GM21381 (cell line): ENCODE measurements at regions not wholly inside any gene's neighbourhood (a gene's known extent, or its start where the extent isn't known, plus 50 kb on each side); places are given as distances from the start of the nearest gene placed in this dataset.

Experiments used
- ATAC-seq: cut with Tn5 transposase; IDR thresholded peaks from one replicate; pipeline ENCODE4 v1.9.1; 2021; ENCODE audit warnings: mild to moderate bottlenecking, moderate library complexity; ENCODE audit not compliant: unreplicated experiment

- no peak for ATAC-seq
Measured at GRCh38 chr20:10802236-10802635, 128.4 kb upstream of the JAG1 start.

DNA sequence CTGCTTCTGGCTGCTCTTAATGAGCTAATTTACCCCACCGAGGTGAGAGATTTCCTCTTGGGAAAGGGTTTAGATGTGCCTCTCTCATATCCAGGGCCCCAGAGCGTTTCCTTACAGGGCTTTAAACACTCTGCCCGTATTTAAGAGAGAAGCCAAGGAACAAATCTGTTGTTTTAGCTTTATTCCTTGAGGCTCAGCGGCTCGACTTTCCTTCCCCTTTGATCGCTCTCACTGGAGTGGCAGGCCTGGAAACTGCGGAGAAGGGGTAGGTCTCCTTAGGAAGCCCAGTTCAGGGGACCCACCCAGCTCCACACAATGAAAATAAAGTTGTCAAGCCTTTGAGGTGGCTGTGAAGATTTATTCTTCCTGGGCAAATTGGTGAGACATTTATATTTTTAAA is 132.0 kb upstream of the JAG1 start:
- no peak for ATAC-seq

DNA sequence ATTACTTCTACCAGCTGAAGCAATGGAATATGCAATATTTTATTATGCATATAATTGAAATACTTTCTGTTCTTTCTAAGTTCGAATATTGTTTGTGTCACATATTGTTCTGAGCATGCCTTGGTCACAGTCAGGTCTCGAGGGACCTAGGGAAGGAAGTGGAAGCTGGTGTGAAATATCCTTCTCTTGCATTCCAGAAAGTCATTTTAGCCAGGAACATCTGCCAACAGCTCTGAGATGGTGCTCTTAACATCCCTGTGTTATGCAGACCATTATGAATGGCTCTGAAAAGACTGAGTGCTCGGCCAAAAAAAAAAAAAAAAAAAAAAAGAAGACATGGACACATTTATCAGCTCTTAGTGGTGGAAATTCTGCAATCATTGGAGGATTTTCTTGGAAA is 132.7 kb upstream of the JAG1 start:
- no peak for ATAC-seq

DNA sequence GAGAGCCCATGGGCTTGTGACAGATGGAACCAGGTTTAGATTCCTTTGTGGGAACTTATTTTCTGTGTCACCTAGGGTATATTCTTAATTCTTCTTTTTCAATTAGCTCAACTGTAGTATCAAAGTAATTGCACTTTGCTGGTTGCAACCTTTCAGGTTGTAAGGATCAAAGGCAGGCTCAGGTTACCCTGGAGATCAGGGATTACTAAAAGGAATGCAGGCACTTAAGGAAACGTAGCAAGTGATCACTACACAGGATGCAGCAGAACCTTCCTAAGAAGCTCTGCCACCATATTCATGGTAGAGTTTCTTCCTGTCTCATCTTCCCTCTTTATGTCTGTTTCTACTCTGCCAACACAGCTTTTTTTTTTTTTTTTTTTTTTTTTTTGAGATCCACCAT is 133.2 kb upstream of the JAG1 start:
- no peak for ATAC-seq

DNA sequence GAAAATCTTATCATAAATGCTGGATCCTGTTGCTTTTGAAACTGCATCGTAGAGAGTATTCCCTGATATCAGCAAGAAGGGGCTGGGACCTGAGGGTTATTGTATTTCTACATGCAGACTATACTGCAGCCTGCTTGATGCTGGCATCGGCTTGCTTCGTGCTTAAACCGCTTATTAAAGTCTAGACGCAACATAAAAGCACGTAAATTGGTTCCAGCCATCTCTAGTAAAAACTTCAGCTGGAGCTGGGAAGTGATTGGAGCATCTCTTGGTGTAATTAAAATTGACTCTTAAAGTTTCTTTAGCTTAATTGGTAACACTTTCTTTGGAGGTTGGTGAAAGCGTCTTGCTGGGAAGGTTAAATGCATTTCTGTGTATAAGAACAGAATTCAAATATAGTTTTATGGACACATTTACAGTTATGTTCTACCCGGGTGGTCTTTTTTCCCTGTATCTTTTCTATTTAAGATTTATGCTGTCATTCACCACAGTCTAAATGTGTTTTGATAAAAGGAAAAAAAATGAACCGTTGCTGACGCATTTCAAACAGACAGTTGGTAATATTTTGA is 139.0 kb upstream of the JAG1 start:
- no peak for ATAC-seq

DNA sequence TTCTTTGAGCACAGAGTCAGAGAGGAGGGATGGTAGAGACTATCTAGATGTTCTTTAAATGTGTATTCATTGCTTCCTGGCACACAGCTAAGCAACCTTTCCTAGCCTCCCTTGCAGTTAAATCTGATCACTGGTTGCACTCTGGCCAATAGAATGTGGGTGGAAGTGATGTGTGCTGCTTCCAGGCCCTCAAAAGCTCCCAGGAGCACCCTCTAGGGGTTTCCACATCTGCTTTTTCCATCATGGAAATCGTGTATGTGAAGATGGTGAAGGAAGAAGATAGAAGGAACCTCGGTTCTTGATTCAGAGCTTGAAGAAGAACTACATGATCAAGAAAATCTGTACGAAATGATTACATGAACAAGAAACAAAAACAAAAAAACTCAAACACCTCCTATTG is 149.8 kb upstream of the JAG1 start:
- ATAC-seq = no peak

DNA sequence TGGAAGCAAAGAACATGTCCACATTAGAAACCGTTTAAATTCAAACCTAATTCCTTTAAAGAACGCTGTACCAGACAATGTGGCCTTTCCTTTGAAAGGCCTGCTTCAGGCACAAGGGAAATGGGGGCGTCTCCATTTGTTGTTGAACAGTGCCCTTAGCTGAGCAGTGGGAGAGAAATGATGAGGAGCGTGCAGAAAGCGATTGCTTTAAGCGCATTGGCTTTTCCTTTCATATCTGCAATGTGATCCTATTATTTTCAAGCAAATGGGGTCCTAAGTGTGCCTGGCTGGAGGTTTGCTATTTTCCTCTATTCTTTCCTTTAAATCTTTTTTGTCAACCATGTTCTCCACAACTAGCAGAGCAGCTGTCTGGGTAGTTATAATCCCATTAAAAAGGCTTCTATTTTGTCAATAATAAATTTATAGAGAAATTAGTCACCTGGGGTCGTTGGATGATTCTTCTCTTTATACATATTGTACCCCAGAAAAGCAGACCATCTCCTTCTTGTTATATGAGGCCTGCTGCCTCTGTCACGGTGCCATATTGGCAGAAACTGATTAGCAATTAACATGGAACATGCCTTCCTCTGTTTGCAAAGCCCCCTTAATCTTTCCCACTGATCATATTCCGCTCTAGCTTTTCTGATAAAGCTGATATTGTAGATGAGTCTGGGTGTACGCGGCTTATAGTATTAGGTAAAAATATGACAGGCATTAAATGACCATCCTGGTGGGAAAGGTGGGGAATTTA is 151.1 kb upstream of the JAG1 start:
- ATAC-seq = no peak

DNA sequence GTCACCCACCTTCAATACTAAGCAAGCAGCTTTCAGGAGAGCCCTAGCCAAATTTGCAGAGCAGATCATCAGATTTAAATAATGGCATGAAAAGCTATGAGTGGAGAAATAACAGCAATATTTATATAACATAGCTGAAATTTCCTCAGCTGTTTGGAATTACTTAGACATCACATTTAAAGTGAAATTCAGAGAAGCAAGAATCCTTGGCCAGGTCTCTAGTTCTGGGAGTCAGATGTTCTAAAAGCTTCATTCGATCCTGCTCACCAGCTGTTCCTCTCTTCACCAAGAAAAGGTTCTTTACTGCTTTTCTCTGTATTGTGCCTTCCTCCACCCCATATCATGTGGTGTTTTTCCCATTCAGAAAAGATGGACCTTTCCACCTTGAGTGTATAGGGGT is 152.3 kb upstream of the JAG1 start:
- no peak for ATAC-seq

DNA sequence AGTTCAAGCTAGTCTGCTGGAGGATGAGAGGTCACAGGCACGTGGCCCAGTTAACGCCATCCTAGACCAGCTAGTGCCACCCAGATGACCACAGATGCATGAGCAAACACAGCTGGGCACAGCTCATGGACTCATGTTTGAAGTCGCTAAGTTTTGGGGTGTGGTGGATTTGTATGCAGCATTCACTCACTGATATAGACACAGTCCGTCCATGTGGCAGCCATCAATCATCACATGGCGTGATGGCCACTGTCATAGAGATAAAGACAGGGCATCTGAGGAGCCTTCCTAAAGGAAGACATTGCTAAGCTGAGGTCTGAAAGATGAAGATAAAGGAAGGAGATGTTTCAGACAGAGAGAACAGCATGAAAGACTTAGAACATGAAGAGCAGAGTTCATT is 154.4 kb upstream of the JAG1 start:
- no peak for ATAC-seq

DNA sequence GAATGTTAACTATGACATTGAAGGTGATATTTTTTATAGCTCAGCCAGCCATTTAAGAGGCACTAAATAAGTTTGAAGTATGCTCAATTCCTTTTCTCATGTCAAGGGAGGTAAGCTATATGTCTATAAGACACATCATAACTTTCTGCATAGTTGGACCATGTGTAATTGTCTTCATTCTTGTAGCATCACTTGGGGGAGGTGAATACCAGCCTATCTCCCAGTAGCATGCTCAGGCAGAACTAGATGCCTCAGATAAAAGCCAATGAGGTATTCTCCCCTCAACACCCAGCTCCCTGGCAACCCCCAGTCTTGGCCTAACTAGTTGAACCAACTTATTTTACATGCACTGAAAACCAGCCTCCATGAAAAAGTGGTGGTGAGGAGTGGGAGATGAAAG is 158.3 kb upstream of the JAG1 start:
- ATAC-seq = no peak

- ATAC-seq = no peak
Measured at GRCh38 chr20:10837901-10838300, 164.1 kb upstream of the JAG1 start.

- no peak for ATAC-seq
Measured at GRCh38 chr20:10842116-10842515, 168.3 kb upstream of the JAG1 start.

GRCh38 chr20:10843146-10843711 is 169.4 kb upstream of the JAG1 start:
- no peak for ATAC-seq

DNA sequence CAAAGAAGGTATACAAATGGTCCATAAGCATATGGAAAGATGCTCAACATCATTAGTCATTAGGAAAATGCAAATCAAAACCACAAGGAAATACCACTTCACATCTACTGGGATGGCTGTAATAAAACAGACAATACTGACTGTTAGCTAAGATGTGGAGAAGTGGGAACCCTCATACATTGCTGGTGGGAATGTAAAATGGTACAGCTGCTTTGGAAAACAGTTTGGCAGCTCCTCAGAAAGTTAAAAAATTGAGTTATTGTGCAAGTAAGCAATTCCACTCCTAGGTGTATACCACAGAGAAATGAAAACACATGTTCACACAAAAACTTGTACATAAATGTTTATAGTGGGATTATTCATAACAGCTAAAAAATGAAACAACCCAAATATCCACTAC is 173.0 kb upstream of the JAG1 start:
- ATAC-seq = no peak

DNA sequence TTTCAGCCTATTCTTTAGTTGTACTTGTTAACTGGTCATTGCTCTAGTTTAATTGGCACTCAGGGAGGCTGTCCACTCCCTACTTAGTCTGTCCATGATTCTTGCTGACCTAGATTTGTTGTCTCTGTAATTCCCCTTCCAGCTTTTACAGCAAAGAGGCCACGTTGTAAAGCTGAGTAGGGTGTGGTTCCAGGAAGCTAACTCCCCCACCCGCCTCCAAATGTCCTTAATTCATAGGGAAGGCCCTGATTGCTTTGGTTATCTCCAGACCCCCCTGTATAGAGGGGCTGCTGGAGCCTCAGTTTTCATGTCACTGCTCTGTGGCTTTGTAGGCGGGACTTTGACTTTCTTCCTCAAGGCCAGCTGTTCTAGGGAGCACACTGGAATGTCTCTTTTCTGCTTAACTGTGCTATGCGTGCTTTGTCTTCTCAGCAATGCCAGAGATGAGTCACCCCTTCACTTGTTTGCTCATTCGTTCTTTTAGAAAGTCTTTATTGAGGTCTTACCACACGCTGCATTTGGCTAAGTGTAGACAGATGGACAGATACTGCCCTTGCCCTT is 175.1 kb upstream of the JAG1 start:
- ATAC-seq = no peak

- ATAC-seq = no peak
Measured at GRCh38 chr20:10853176-10853575, 179.4 kb upstream of the JAG1 start.

DNA sequence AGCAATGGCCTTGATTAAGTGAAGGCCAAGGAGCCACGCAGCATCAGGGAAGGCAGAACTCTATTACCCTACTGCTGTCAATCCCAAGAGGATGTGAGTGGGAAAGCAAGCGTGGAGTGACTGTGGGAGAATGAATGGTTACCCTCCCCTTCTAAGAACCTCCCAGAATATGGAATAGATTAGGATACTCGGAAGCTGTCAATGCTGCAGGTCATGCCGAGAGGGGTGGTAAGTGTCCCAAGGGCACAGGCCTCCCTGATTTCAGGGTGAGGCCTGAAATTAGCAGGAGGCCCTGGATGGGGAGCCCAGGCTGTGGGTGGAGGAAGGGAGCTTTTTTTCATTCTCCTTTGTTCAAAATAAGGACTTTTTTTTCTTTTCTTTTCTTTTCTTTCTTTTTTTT is 179.9 kb upstream of the JAG1 start:
- ATAC-seq = no peak

DNA sequence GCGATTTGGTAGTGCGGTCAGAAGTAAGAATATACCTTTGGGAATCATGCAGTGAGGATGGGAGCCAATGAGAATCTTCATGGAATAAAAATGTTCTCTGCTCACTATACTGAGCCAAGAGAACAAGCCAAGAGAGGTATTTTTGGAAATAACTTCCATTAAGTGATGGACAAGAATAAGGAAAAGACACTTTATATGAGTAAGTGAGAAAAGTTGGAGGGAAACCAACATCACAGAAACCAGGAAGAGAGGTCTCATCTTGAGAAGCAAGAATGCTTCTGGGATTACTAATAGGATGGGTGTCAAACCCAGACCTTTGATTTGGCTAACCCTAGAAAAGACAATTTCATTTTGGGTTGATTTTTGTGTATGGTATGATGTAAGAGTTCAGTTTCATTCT is 181.2 kb upstream of the JAG1 start:
- no peak for ATAC-seq

DNA sequence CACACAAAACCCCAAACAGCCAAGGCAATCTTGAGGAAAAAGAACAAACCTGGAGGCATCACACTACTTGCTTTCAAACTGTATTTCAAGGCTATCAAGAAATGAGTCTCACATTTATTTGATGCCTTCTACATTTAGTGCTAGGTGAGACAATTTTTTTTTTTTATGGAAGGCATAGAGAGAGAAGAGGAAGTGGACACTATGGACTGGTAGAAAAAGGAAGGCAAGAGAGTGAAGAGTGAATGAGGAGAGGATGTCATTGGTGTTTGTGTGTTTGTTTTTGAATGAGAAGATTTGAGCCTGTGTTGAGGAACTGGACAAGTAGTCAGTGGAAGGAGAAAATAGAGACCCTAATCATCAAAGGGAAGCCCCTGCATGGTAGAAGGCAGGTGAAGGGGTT is 182.0 kb upstream of the JAG1 start:
- ATAC-seq = no peak

DNA sequence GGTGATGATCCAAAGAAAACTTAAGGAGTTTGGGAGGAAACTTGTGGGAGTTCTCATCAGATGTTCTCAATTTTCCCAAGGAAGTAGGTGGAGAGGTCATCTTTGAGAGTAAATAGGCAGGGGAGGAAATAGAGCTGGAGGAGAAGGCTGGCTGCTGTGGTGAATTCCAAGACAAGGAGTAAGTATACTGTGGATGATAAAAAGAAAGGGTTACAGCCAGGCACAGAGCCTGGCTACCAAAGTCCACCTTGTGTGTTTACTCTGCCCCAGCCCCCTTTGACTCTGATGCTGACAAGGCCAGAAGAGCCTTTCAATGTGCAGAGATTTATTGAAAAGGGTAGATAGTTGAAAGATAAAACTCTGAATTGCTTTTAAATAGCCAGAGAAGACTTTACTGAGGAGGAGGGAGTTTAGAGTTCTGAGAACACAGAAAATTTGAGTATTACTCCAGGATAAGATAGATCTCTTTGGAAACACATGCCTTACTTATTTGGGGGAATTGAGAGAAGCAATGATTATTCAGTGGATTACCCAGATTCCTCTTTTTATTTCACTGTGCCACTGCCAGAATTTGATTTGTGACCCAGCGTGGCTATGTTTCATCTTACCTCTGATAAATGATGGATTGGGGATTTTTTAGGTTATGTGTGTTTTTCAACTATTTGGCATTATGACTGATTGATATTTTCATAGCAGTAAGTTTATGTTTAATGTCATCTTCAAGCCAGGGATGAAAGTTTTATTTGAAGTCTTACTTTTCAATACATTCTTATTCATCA is 182.6 kb upstream of the JAG1 start:
- no peak for ATAC-seq

DNA sequence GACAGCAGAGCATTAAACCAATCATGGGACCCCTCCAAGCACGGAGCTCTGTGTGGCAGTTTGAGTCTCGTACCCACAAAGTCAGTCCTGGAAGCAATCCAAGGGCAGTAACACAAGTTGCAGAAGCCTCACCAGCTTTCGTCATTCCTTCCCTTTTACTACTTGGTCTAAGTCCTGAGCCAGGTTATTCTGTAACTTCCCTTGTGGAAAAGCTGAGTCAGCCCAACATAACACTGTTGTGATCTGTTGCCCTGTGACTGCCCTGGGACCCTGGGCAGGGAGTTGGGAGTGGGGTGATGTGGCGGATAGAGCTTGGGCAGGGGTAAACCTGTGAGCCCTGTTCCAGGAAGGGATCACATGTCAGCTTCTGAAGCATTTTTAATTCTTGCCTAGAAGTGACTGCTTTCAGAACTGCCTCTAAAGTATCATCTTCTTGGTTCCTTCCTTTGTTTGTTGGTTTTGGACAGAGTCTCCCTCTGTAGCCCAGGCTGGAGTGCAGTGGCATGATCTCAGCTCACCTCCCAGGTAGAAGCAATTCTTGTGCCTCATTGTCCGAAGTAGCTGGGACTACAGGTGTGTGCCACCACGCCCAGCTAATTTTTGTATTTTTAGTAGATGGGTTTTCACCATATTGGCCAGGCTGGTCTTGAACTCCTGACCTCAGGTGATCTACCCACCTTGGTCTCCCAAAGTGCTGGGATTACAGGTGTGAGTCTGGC is 183.7 kb upstream of the JAG1 start:
- ATAC-seq = no peak
